GM19455 (cell line): ENCODE measurements at regions not wholly inside any gene's neighbourhood (a gene's known extent, or its start where the extent isn't known, plus 50 kb on each side); places are given as distances from the start of the nearest gene placed in this dataset.

Experiments used
- ATAC-seq: cut with Tn5 transposase; IDR thresholded peaks from one replicate; pipeline ENCODE4 v1.9.1; 2021; ENCODE audit not compliant: unreplicated experiment

- no peak for ATAC-seq
Measured at GRCh38 chr10:28853195-28853594, 175.9 kb downstream of the BAMBI start.

DNA sequence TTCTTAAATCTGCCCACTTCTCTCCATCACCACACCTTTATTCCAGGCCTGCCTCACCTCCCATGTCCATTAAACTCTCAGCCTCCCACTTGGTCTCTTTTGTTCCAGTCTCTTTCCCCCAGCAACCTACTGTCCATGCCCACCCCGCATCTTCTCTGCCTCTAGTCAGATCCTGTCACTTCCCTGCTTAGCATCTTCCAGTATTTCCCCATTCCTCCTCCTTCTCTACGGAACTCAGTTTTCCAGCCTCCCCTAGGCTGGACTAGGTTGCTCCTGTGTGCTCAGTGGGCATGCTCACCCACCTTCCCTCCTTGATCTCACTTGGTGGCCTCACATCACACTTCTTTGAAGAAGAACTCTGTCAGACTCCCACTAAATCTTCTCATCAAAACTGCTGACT is 179.8 kb downstream of the BAMBI start:
- ATAC-seq = no peak

DNA sequence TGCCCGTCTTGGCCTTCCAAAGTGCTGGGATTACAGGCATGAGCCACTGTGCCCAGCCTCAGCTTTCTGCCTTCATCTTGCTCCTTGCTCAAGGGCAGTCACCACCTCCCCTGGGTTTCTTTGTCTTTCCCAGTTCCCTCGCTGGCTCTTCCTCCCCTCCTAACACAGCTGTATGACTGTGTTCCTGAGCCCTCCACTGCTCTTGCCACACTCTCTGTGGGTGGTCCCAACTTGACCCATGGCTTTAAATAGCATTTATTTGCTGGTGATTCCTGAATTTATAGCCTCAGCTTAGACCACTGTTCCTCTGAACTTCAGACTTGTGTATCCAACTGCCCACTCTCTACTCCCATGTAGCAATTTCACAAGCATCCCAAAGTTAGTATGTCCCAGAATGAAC is 181.3 kb downstream of the BAMBI start:
- no peak for ATAC-seq

DNA sequence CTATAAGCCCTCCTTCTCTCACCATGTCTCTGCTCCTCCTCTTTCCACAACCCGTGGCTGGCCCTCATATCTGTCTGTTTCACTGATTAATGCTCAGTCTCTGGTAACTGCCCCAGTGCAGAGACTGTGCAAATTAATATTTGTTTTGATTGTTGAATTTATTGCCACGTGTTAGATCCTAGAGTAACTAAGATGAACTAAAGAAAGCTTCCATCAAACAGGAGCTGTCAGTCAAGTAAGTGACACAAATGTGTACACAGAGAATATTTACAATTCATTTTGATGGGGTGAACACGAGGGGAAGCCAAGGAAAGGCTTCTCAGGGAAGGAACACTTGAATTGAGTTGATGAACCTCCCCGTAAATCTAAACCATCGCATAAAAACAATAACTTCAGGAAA is 182.5 kb downstream of the BAMBI start:
- ATAC-seq = no peak

DNA sequence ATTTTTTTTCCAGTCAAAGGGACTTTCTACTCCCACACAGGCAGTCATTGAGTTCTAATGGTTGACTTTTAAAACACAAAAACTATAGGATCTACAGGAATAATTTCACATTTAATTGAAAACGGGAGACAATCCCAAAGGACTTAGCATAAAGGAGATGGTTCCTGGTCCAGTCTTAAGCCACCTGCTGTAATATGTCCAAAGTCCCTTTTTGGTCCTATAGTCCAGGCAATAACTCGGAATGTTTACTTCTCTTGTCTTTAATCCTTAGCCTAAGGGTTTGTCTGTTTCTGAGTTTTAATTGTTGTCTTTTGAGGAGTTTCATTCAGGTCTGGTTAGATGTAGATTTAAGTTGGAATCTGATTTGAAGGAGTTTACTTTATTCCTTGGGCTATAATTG is 184.9 kb downstream of the BAMBI start:
- ATAC-seq = no peak

- no peak for ATAC-seq
Measured at GRCh38 chr10:28869606-28870201, 192.4 kb downstream of the BAMBI start.

GRCh38 chr10:28871665-28872064 is 194.3 kb downstream of the BAMBI start:
- ATAC-seq = no peak

DNA sequence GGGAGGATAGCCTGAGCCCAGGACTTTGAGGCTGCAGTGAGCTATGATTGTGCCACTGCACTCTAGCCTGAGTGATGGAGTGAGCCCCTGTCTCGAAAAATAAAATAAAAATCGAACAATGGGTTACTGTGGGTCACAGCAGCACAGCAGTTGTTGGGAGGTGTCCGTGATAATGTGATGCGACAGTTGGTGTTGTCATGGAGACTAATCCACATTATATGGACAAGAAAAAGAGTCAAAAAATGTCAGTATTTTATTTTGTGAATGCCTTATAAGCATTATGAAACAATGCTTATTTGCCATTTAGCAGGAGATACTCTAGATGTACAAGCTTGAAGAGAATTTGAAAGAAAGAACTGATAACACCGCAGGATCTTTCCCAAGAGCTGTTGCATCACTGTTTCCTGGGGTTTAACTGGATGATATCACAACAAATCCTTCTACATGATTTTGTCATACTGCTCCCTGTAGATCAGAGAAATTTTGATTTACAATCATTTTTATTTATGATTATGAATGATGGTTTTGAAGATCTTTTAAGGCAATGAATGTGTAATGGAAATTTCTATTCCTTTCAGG is 195.4 kb downstream of the BAMBI start:
- ATAC-seq = no peak

- no peak for ATAC-seq
Measured at GRCh38 chr10:28873540-28873939, 196.2 kb downstream of the BAMBI start.

GRCh38 chr10:28874210-28874609 is 196.9 kb downstream of the BAMBI start:
- ATAC-seq = no peak

DNA sequence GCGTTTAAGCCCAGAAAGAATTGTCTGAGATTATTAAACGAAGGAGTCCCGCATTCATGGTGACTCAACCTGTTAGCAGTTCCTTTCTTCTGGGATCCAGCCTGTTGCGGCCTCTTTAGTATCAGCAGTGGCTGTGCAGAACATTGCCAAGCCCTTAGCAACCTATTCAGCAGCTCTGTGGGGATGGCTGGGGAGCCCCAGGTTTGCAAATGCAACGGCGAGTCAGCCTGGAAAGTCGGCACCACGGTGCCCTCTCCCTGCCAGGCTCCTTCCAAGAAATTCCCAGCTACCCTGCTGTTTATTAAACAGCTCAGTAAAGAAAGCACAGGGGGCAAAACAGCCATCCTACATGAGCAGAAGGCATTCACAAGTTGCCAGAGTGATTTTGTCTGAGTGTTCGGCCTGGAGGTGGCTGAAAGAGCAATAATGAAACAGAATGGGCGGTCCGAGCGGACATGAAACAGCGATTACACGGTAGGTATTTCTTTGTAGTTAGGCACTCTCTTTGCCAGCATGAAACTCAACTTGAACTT is 198.3 kb downstream of the BAMBI start:
- ATAC-seq = no peak

DNA sequence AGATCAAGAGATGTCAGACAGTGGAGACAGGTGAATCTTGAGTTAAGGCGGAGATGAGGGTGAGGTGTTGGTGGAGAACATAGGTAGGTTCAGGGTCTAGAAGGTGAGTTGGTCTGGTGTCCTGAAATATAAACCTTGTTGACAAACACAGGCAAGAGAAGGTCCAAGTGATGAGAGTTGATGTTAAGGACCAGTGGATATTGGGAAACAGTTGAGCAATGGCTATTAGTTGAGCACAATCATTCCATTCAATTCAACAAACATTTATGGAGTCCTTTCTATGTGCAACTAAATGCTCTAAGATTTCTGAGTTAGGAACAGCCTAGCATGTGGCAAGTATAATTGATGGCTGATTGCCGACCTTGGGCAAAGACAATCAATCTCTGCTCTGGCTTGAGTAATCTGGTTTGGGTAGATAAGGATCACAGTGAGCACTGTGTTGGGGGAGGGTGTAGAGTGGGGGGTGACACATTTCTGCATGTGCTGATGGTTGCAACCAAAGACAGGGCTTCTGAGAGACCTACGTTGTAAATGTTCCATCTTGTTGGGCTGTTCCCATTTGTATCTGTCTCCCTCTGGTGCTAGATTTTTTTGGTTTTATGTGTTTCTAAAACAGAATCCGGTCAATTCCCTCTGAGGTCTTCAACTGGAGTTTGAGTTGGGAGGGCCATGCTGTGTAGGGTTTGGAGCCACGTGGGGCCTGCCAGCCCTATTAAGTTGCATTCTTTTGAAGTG is 201.1 kb downstream of the BAMBI start:
- no peak for ATAC-seq

- no peak for ATAC-seq
Measured at GRCh38 chr10:28879246-28879645, 201.9 kb downstream of the BAMBI start.

- ATAC-seq = no peak
Measured at GRCh38 chr10:28879875-28880682, 202.8 kb downstream of the BAMBI start.

DNA sequence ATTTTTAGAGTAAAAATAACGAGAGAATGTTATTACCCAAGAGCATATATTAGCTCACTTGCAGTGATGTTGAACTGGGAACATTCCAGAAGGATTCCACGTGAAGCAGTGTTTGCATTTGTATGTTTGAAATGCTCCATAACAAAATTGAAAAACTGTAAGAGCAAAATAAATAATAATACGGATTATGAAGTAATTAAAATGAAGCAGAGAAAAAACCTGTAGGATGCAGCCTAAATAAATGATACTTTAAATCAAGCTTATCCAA is 203.3 kb downstream of the BAMBI start:
- no peak for ATAC-seq

DNA sequence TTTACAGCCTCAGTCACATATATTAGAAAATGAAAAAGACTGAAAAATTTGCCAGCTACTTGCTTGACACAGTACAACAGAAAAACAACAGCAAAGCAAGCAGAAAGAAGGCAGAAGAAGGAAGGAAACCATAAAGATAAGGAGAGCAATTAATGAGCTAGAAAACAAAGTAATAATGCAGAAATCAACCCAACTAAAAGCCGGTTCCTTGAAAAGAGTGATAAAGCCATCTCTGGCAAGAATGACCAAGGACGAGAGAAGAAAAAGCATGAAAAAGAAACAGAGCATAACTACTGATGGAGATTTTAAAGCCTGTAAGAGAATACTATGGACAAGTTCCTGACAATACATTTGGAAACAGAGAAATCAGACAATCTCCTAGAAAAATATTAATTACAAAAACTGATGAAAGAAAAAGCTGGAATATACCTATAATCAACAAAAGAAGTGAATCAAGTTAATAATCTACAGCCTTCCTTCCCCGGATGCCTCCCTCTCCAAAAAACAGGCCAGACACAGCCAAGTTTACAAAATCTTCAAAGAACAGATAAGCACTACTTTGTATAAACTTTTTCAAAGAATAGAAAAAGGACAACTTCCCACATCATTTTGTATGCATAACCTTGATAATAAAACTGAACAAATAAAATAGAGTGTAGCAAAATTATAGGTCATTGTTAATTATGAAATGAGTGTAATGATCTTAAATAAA is 204.0 kb downstream of the BAMBI start:
- no peak for ATAC-seq

DNA sequence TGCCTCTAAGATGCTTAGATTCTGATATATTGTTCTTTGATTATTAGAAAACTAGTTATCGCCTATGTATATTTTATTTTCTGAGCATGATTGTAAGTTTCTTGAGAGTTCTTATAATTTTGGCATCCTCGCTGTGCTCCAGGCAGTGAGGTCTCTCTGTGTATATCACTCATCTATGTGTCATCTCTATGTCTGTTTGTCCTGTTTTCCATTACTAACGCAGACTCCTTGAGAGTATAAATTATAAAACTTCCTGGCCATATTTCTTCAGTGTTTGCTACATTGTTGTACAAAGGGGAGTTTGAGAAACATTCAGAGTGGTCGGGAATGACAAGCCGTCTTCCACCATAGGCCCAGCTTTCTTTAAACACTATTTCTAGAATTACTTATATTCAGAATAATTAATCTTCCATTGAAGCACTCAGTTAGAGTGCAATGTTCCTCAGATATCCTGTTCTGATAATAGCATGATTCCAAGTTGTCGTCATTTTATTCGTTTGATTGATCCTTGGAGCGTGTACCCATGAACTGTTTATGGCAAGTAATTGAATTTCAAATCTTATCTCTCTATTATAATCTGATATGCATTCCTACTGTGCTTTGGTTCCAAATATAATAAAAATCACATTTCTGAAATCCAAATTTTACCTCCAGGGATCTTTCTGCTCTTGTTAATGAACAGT is 206.6 kb downstream of the BAMBI start:
- ATAC-seq = no peak

GRCh38 chr10:28890121-28890950 is 213.0 kb downstream of the BAMBI start:
- no peak for ATAC-seq

DNA sequence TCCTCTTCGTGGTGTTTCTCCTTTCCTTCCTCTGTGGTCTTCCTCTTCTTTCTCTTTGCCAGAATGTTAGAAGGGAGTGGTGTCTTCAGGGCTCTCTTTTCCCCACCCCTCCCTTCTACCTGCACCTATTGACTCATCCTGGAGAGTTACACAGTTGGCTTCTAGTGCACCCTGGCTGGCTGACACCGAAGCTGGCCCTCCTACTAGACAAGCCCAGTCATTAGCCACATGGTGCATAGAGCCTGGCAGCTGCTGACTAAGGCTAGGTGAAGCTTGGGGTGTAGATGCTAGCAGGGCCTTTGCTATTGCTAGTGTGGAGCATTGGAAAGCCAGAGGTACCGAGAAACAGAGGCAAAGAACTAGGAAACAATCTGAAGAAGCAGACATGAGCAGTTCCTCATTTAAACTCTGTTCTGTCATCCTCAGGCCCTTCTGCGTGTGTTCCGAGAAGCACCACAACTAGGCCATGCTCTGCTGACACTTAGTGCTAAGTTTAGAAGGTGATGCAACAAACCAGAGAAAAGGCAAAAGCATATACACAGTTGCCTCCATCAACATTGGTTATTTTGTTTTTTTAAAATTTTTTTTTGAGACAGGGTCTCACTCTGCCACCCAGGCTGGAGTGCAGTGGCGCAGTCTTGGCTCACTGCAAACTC is 213.9 kb downstream of the BAMBI start:
- no peak for ATAC-seq
